HUES48 (cell line): ENCODE measurements at regions not wholly inside any gene's neighbourhood (a gene's known extent, or its start where the extent isn't known, plus 50 kb on each side); places are given as distances from the start of the nearest gene placed in this dataset.
"Not testable (repeated sequence)": the region's sequence is repeated elsewhere in the genome, so short reads cannot be mapped to it uniquely, and the experiment has no call there.

ENCODE experiments used
- H3K27ac ChIP-seq: one replicate; pipeline ENCODE4 v1.7.0; 2013; ENCODE audit warnings: low read depth, low read length, inconsistent platforms
- H3K27me3 ChIP-seq: 2 replicates; pipeline ENCODE4 v1.6.1; 2013; ENCODE audit warnings: mild to moderate bottlenecking, low read length; ENCODE audit not compliant: control insufficient read depth, insufficient read depth
- H3K36me3 ChIP-seq: 2 replicates; pipeline ENCODE4 v1.6.1; 2013; ENCODE audit warnings: low read length; ENCODE audit not compliant: control insufficient read depth, insufficient read depth
- H3K4me1 ChIP-seq: 2 replicates; pipeline ENCODE4 v1.6.1; 2013; ENCODE audit warnings: mild to moderate bottlenecking, low read length; ENCODE audit not compliant: control insufficient read depth, insufficient read depth
- H3K4me3 ChIP-seq: 2 replicates; pipeline ENCODE4 v1.5.1; 2013; ENCODE audit warnings: mild to moderate bottlenecking, low read depth, low read length
- H3K9ac ChIP-seq: 2 replicates; pipeline ENCODE4 v1.6.1; 2013; ENCODE audit warnings: mild to moderate bottlenecking, low read depth, low read length, moderate library complexity
- H3K9me3 ChIP-seq: 2 replicates; pipeline ENCODE4 v1.6.1; 2013; ENCODE audit warnings: low read length; ENCODE audit not compliant: control insufficient read depth, insufficient read depth

DNA sequence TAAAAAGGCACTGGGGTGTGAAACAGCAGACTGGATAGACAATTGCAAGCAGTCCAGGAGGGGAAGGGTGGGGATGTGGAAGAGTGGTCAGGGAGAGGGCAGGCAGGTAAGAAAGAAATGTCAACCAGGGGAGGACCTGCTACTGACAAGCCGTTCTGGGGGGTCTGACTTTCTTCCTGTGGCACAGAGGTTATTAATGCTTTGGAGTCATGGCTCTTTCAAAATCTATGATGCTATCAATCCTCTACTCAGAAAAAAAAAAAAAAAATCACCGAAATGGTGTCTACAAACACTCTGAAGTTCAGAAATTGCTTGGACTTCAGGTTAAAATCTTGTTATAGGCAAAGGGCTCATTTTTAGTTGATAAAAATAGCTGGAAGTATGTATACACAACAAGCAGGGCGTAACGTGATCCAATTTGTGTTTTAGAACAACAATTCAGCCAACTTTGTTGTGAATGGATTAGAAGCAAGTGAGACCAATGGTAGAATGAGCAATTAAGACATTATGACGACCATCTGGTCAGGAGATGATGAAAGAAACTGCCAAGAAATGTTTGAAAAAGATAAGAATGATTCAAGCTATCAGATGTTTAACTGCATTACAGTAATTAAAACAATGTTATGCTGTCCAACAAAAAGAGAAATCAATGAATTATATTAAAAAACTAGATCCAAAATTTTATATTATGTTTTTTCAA is 255.2 kb downstream of the DEPDC1B start:
- H3K27me3 ChIP-seq: no peaks in the 10 kb centered on the region
- H3K9ac ChIP-seq: no peak overlapping the region
- no peaks in the 10 kb centered on the region for H3K9me3 ChIP-seq
- H3K4me3 ChIP-seq: no peak overlapping the region
- H3K36me3 ChIP-seq: no peaks in the 10 kb centered on the region
- H3K27ac ChIP-seq: no peak overlapping the region
- H3K4me1 ChIP-seq: no peaks in the 10 kb centered on the region

- Histone ChIP-seq H3K9ac (no peak overlapping the region), H3K36me3 (no peaks in the 10 kb centered on the region), H3K9me3 (no peaks in the 10 kb centered on the region), H3K27me3 (no peaks in the 10 kb centered on the region), H3K27ac (no peak overlapping the region), H3K4me1 (no peaks in the 10 kb centered on the region), H3K4me3 (no peak overlapping the region)
Observed at GRCh38 chr5:60439552-60439951, 260.4 kb downstream of the DEPDC1B start.

GRCh38 chr5:60437308-60437707 is 262.7 kb downstream of the DEPDC1B start:
- Histone ChIP-seq H3K27me3 (no peaks in the 10 kb centered on the region), H3K9me3 (no peaks in the 10 kb centered on the region), H3K36me3 (no peaks in the 10 kb centered on the region), H3K4me3 (no peak overlapping the region), H3K4me1 (no peaks in the 10 kb centered on the region), H3K27ac (no peak overlapping the region), H3K9ac (no peak overlapping the region)

- Histone ChIP-seq H3K36me3 (no peaks in the 10 kb centered on the region), H3K9me3 (no peaks in the 10 kb centered on the region), H3K4me3 (no peak overlapping the region)
Observed at GRCh38 chr5:60436518-60436917, 263.4 kb downstream of the DEPDC1B start.

DNA sequence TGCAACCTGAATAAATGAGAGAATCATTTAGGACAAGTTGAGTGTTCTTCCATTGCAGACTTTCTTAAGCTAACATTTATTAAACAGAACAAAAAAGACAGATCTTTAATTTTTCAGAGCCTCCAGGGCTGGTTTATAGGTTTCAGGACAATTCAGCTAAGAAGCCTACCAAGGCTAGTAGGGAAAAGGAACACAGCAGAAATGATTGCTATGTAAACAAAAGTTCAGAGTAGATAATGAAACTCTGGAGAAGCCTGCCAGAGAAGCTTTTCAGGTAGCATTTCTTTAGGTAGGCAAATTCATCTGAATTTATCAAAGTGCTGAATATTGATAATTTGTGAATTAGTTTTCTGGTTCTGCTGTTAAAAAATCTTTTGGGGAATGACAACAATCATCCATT is 264.2 kb downstream of the DEPDC1B start:
- Histone ChIP-seq H3K9me3 (no peaks in the 10 kb centered on the region), H3K27ac (no peak overlapping the region), H3K4me3 (no peak overlapping the region), H3K27me3 (no peaks in the 10 kb centered on the region), H3K9ac (no peak overlapping the region), H3K36me3 (no peaks in the 10 kb centered on the region), H3K4me1 (no peaks in the 10 kb centered on the region)

More at GRCh38 chr5:60436518-60436917, 263.4 kb downstream of the DEPDC1B start:
- no peak overlapping the region for H3K9ac ChIP-seq
- H3K27me3 ChIP-seq: no peaks in the 10 kb centered on the region
- no peak overlapping the region for H3K27ac ChIP-seq
- no peaks in the 10 kb centered on the region for H3K4me1 ChIP-seq

GRCh38 chr5:60426189-60426588 is 273.8 kb downstream of the DEPDC1B start:
- not testable (repeated sequence) for H3K4me1 ChIP-seq, H3K4me3 ChIP-seq, H3K9me3 ChIP-seq, H3K36me3 ChIP-seq, H3K27me3 ChIP-seq, H3K27ac ChIP-seq, H3K9ac ChIP-seq

- H3K9me3 ChIP-seq: not testable (repeated sequence)
Observed at GRCh38 chr5:60420773-60421172, 279.2 kb downstream of the DEPDC1B start.

GRCh38 chr5:60417500-60418181 is 282.3 kb downstream of the DEPDC1B start:
- no peak overlapping the region for H3K27ac ChIP-seq
- no peak overlapping the region for H3K9ac ChIP-seq
- no peaks in the 10 kb centered on the region for H3K27me3 ChIP-seq
- no peak overlapping the region for H3K4me3 ChIP-seq
- H3K9me3 ChIP-seq: no peaks in the 10 kb centered on the region
- no peaks in the 10 kb centered on the region for H3K4me1 ChIP-seq
- no peaks in the 10 kb centered on the region for H3K36me3 ChIP-seq

More at GRCh38 chr5:60420773-60421172, 279.2 kb downstream of the DEPDC1B start:
- H3K4me1 ChIP-seq, H3K9ac ChIP-seq, H3K27ac ChIP-seq, H3K4me3 ChIP-seq, H3K27me3 ChIP-seq, H3K36me3 ChIP-seq: not testable (repeated sequence)

DNA sequence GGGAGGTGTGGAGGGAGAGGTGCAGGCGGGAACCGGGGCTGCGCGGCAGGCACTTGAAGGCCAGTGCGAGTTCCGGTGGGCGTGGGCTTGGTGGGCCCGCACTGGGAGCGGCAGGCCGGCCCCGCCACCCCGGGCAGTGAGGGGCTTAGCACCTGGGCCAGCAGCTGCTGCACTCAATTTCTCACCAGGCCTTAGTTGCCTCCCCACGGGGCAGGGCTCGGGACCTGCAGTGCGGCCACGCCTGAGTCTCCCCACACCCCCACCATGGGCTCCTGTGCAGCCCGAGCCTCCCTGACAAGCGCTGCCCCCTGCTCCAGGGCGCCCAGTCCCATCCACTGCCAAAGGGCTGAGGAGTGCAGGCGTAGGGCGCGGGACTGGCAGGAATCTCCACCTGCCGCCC is 284.5 kb downstream of the DEPDC1B start:
- no peak overlapping the region for H3K4me3 ChIP-seq
- H3K9me3 ChIP-seq: no peaks in the 10 kb centered on the region
- no peak overlapping the region for H3K27ac ChIP-seq
- no peak overlapping the region for H3K9ac ChIP-seq
- no peaks in the 10 kb centered on the region for H3K27me3 ChIP-seq
- H3K4me1 ChIP-seq: no peaks in the 10 kb centered on the region
- no peaks in the 10 kb centered on the region for H3K36me3 ChIP-seq

GRCh38 chr5:60410427-60410826 is 289.5 kb downstream of the DEPDC1B start:
- Histone ChIP-seq H3K9ac (no peak overlapping the region), H3K27ac (no peak overlapping the region), H3K4me1 (no peaks in the 10 kb centered on the region), H3K36me3 (no peaks in the 10 kb centered on the region), H3K27me3 (no peaks in the 10 kb centered on the region), H3K4me3 (no peak overlapping the region), H3K9me3 (no peaks in the 10 kb centered on the region)

DNA sequence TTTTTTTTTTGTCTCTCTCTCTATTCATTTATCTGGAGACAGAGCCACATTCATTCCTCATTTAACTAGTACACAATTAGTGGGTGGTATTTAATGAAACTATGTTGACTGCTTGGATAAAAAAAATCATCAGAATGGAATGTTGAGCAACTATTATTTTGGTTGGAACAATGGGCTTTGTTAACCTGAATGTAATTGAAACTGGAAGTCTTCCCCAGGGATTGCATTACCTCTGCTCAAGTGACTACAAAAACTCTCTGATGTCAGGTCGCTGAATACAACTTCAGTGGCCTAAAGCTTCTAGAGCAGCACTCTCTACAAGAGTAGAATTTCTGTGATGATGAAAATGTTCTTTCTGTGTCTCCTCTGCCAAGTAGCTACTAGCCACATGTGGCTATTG is 295.8 kb downstream of the DEPDC1B start:
- no peak overlapping the region for H3K9ac ChIP-seq

More for the DNA sequence above, 295.8 kb downstream of the DEPDC1B start:
- H3K27me3 ChIP-seq: no peaks in the 10 kb centered on the region
- no peak overlapping the region for H3K27ac ChIP-seq
- H3K4me1 ChIP-seq: no peaks in the 10 kb centered on the region
- H3K9me3 ChIP-seq: no peaks in the 10 kb centered on the region
- H3K36me3 ChIP-seq: no peaks in the 10 kb centered on the region
- no peak overlapping the region for H3K4me3 ChIP-seq
